ENCODE measurements at regions not wholly inside any gene's neighbourhood (a gene's known extent, or its start where the extent isn't known, plus 50 kb on each side); places are given as distances from the start of the nearest gene placed in this dataset.
A peak's percentile ranks its signal among the peaks of the same experiment; 100 is the strongest.

DNA sequence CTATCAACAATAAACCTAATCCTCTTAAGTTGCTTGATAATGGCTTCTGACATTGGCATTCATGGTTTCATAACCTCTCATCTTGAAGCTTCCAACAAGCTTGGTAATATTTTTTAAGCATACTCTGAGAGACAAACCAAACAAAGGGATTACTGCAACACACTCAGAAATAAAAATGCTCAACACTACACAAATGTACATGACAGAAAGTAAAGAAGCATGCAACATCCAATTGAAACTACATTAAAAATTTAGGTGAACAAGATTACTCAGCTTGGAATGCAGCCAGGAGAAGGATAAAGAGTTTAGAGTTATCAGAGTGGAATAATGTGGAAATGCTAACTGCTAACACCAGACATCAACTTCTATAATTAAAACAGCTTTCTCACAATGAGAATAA, 1136.6 kb upstream of the PABPC4L start:
- no peak for FAIRE-seq
- DNase-seq (ENCODE audit: low spot score) = no peak

DNA sequence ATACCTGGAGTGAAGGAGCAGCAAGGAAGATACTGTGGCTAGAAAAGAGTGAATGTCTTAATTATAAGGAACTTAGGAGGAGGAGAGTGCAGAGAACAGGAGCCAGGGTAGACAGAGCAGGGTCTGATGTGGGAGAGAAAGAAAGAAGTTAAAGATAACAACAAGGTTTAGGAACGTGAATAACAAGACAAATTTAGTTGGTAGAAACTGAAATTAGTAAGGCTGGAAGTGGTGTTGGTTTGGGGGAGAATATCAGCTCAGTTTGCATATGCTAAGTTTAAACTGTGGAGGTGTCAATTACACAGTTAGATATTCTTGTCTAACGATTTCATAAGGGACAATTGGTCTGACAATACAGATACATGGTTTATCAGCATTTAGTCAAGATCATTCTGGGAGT, 1123.7 kb upstream of the PABPC4L start:
- DNase-seq (ENCODE audit: low spot score) (no peak), FAIRE-seq (no peak)

DNA sequence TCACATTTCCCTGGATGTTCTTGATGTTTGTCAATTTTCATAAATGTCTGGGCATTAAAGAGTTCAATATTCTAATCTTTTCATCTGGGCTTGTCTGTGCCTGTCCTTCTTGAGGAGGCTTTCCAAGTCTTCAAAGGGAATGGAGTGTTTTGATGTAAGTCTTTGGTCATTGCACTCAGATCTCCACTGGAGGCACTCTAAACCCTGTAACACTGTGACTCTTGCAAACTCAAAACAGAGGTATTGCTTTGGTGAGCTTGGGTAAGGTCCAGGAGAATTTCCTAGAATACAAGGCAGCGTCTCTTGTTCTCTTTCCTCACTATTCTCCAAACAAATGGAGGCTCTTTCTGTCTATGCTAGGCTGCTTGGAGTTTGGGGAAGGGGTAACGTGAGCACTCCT, 1118.1 kb upstream of the PABPC4L start:
- DNase-seq (ENCODE audit: low spot score) (no peak), FAIRE-seq (no peak)

DNA sequence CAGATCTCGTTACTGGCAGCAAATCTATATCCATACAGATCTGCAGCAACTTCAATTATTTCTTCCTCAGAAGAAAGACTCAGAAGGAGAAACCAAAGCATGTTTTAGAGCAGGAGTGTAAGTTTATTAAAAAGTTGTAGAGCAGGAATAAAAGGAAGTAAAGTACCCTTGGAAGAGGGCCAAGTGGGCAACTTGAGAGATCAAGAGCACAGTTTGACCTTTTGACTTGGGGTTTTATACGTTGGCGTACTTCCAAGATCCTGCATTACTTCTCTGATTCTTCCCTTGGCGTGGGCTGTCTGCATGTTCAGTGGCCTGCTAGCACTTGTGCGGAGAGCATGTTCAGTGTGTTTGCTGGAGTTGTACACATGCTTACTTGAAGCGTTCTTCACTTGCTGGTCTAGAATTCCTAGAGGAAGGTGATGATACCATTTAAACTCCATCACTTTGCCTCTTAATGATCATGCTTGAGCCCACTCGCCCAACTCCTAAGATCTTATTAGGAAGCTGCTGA, 1114.7 kb upstream of the PABPC4L start:
- no peak for DNase-seq (ENCODE audit: low spot score)
- no peak for FAIRE-seq

DNA sequence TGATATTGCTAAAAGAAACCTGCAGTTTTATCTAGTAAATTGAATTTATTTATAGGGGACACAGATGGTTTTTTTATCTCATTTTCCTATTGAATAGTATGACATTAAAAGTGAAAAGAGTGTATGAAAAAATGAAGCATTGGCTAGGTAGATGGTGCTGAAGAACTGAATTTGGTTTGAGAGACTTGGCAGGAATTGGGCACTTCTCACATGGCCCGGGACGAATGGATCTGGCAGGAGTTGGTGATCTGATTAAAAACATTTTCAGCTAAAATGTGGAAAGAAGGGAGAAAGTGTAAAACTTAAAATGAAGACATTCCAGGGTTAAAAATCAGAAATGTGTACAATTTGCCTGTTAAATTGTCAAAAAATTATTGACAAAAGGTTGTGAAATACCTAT, 1088.5 kb upstream of the PABPC4L start:
- FAIRE-seq = no peak
- no peak for DNase-seq (ENCODE audit: low spot score)

DNA sequence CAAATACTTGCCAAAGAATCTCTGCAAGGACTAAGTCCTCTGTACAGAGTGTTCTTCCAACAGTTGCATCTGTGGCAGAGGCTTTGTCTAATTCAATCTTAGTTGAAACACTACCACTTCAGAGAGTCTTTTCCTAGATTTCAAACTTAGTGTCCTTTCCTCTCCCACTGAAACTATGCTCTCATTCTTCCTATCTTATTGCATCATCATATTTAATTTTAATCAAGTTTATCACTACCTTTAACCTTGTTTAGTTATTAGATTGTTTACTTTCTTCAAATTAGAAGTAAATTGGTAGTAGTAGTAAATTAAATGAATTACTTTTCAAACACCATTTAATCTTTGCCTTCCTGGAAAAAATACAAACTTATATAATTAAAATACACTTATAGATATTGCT, 1082.3 kb upstream of the PABPC4L start:
- no peak for FAIRE-seq
- no peak for DNase-seq (ENCODE audit: low spot score)

DNA sequence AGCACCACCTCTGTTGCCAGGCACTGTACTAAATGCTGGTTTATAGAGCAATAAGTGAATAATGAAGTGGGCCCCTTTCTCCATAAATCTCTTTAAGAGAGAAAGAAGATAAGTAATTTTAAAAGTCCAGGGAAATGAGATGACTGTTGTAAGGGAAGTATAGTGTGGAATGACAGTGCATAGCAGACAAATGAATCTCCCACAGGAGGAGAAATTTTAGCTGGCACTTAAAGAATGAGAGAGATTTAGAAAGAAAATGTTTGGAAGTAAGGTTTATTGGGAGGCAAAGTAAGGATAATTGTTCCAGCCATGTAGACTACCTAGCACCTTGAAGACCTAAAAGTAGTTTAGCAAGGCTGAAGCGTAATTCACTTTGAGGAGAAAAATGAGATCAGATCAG, 1081.1 kb upstream of the PABPC4L start:
- FAIRE-seq = no peak
- DNase-seq (ENCODE audit: low spot score) = no peak

DNA sequence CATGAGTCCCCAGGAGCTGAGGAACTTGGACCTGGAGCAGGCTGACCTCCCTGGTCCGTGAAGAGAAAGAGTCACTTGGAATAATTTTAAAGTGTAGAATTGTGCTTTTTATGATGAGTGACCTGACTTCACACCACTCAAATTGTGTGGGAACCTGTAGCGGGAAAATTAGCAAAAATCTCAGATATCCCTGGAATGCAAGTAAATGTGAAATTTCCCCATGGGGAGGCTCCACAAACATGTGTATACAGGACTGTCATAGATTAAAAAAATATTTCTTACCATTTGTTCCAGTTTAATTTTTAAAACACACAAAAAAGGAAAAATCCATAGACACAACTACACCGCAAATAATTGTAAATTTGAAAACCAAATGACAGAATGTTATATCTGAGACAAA, 1079.6 kb upstream of the PABPC4L start:
- FAIRE-seq (no peak), DNase-seq (ENCODE audit: low spot score) (no peak)

DNA sequence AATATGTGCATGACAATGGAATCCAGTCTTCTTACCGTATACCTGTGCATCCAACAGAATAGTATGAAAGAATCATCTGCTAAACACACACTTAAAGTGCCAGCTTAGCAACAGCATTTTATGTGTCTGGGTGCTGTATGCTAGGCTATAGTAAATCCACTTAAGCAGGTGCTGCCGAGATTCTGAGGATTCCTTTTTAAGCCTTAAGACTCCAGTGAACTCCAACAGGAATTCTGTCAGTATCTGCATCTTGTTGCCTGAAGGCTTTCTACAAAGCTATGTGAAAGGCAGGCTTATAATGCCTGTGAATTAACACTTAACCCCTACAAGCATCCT, 1076.4 kb upstream of the PABPC4L start:
- no peak for DNase-seq (ENCODE audit: low spot score)
- FAIRE-seq = no peak

DNA sequence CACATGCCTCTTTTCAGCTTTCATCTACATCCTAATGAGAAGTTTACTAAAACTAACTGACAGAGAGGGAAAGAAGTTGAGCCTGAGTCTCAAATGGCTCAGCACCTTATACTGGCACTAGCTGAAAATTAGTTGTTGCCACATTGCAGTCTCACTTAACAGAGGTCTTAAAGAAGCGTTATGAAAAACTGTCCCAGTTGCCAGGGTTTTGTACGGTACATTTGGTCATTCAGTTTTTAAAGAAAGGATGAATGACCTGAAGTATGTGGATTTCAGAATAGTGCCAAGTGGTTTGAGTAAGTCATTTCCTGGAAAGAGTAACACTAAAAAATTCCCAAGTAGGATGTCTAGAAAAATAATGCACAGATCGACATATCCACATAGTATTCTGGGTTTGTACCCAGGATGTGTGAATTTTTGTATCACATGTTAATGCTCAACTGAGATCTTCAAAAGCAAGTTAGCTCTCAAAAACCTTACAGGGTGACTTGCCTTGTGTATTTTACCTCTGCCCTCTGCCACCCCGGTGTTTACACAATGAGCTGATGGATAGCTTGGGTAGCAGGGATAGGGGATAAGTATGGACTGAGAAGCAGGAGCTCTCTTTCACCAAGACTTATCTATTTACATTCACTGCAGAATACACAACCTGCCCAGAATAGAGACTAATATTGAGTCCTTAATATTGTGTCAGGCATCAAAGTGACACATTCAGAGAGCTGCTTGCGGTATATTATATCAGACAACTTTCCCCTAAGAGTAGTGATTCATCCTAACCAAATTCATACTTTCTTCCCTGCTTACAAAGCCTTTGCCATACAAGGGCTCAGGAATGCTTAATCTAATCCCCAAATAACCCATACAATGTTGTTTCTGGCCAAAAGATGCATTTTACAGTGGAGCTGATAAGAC, 1075.7 kb upstream of the PABPC4L start:
- DNase-seq (ENCODE audit: low spot score) (peak; percentile 8), FAIRE-seq (no peak)

DNA sequence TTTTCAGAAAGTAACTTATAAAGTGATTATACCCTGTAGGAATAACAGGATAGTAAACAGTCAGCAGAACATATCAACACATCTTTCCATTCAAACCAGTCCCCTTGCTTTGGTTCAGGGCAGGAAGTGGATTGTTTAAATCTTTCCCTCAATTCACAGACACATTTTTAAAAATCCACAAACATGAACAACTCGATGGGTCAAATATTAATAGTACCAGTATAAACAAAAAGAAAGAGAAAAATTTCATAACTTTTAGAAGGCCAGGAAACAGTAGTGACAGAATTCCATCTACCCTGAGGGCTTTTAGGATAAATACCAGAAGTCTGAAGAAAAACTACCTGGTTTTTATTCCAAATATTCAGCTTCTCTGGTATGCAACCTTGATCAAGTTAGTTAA, 1072.8 kb upstream of the PABPC4L start:
- no peak for FAIRE-seq

DNA sequence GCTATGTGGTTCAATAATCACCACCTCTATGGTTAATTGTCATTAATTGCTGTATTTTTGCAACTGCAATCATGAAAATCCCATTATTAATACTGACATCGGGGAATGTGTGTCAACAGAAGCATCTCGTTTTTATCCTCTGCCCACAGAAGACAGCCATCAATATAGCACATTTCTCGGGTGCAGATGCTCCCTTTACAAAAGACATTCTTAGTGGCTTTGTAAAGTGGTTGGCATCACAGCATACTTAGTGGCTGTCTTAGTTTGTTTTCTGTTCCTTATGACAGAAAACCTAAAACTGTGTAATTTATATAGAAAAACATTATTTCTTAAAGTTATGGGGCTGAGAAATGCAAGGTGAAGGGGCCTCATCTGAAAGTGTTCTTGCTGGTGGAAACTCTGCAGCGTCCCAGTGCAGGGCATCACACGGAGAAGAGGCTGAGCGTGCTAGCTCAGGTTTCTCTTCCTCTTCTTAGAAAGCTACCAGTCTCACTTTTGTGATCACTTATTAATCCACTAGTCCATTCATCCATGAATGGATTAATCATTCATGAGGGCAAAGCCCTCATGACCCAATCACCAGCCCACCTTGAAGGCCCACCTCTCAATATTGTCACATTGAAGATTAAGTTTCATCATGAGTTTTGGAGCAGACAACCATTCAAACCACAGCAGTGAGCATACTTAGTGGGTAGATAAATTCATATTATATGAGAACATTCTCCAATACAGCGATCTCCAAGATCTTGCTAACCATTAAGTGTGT, 1067.7 kb upstream of the PABPC4L start:
- FAIRE-seq (no peak), DNase-seq (ENCODE audit: low spot score) (no peak)

More for the DNA sequence above, 1072.8 kb upstream of the PABPC4L start:
- DNase-seq (ENCODE audit: low spot score) = no peak

DNA sequence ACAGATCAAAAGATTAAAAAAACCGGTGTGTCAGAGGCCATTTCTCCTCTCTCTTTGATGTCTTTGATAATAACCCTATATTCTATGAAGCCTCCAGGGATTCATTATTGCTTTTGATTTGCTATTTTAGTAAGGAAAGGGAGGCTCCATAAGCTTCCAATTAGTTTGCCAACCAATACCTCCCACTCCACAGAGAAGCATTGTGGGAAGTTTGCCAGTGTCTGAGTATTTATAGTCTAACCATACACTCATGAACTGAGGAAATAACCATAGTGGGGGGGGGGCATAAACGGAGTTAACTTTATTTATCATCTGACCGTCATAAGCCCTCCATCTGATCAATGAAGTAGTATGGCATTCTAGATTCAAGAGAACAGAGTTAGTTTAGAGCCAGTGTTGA, 1066.8 kb upstream of the PABPC4L start:
- no peak for FAIRE-seq
- no peak for DNase-seq (ENCODE audit: low spot score)

DNA sequence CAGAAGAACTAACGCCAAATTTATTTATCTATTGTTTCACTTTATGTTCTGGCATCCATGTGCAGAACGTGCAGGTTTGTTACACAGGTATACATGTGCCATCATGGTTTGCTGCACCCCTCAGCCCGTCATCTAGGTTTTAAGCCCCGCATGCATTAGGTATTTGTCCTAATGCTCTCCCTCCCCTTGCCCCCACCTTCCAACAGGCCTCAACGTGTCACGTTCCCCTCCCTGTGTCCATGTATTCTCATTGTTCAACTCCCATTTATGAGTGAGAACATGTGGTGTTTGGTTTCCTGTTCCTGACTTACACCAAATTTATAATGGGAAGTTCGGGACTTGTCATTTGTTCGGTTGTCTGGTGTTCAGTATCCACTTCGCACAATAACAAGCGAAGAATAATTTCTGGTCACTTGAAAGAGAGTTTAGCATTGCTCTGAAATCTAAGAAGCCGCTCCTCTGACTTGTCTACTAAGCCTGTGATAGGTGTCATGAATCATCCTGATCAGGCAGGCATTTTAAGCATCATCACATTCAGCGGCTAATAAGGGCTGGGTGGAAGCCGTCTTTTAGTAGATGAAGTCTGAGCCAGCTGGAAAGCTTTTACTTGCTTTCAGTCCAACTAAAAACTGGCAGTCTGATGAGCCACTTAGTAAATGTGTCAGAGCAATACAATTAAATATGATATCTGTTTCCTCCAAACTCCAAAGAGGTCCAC, 1065.7 kb upstream of the PABPC4L start:
- FAIRE-seq = no peak
- DNase-seq (ENCODE audit: low spot score) = no peak

DNA sequence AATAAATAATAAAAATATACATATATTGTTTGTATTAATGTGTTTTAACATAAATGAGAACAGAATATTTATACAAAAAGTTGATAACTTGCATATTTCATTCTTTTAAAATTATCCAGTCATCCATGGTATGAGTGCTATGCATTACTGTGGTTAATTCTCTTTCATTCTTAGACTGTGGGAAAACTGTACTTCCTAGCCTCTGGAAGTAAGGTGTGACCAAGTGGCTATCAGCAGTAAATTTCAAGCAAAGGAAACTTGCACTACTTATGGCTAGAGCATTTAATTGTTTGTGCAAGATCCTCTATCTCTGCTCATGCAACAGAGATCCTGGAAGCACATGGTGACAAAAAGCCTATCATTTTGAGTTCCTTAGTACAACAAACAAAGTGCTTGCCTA, 1054.5 kb upstream of the PABPC4L start:
- DNase-seq (ENCODE audit: low spot score) (no peak), FAIRE-seq (peak; percentile 73)

DNA sequence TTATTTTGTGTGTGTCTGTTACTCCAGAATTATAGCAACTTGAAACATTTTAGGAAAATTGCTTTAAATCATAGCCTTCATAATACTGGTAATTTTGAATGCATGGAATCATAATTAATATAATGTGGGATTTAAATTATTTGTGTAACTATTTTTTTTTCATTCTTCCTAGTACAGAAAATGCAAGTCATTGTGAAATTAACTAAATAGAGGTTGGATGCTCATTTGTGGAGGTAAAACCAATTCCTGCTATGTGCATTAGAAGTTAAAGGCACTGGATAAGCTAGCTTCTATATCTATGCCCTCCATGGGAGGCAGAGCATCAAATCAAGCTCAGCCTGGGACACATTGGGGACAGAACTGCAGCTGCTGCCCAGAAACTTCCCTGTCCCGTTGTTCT, 1048.5 kb upstream of the PABPC4L start:
- DNase-seq (ENCODE audit: low spot score) (no peak), FAIRE-seq (no peak)

DNA sequence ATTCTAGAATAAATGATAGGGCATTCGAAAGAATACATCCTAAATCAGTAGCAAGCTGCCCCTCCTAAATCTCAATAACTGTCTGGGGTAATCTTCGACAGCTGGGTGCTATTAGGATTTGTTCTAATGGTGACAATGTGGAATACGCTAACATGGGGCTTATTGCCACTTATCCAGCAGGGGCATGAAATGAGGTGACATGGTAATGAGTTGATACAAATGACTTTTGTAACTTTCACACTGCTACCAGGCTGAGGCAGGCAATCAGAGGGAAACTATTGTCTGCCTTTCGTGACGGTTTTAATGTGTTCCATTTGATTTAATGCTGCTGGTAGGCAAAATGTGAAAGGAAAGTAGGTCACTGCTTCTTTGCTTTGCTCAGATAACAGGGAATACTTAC, 1047.4 kb upstream of the PABPC4L start:
- FAIRE-seq = no peak
- no peak for DNase-seq (ENCODE audit: low spot score)

DNA sequence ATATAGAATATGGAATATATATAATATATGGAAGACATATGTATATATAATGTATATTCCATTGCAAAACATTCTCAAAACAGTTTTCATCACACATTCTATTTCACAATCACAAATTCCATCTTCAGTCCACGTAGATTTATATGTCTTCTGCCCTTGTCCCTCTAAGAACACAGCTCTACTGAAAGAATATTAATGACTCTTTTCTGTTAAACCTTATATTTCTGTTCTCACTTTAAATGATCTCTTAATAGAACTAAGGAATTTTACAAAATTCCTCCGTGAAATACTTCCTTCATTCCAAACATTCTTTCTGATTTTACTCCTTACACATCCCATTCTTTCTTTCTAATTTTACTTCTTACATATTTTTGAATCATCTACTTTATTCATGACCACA, 1043.1 kb upstream of the PABPC4L start:
- DNase-seq (ENCODE audit: low spot score) (no peak), FAIRE-seq (no peak)

DNA sequence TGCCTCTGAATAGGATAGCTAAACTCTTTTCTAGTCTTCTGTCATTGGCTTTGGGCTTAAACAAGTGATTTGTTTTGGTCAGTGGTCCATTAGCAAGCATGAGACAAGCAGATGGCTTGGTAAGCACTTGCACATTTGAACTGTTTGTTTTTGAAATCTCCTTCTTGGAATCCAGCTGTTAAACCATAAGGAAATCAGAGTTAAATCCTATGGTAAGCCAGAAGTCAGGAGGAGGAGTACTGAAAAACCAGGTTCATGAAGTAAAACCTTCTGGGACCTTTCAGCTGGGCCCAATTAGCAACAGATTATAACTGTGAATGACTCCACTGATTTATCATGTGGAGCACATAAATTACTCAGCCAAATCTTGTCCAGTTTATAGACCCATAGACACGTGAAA, 1042.5 kb upstream of the PABPC4L start:
- DNase-seq (ENCODE audit: low spot score) (no peak), FAIRE-seq (no peak)

DNA sequence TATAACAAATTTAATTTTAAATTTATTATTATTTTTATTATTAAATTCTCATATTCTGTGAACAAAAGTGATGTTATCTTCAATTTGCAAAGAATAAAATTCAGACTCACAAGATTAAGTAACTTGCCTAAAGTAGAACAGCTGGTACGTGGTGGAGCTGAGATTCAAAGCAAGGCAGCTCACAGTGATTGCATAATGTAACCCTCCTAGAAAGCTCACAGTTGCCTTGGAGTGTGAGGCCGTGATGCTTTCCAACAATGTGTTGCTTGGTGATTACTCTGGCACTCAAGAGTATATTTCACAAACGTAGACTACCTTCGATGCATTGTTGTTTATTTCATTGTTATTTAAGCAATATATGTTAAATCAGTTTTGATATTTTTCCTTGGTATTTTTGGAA, 1039.2 kb upstream of the PABPC4L start:
- FAIRE-seq = no peak
- no peak for DNase-seq (ENCODE audit: low spot score)

DNA sequence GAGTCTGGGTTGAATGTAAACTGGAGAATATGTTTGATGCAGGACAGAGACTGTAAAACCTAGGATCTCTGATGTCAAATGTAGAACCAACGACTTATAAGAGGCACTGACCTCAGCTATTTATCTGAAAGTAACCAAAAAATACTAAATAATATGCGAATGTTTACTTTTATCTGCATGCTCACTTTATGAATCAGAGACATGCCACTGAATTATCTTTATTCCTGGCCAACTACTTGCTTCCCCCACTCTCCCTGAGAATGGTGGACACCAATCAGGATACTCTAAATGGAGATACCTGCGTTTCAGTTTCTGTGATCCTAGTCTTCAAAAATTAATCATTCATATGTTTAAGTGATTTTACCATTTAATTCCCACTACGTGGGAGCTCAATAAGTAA, 1038.4 kb upstream of the PABPC4L start:
- DNase-seq (ENCODE audit: low spot score) (no peak), FAIRE-seq (no peak)

DNA sequence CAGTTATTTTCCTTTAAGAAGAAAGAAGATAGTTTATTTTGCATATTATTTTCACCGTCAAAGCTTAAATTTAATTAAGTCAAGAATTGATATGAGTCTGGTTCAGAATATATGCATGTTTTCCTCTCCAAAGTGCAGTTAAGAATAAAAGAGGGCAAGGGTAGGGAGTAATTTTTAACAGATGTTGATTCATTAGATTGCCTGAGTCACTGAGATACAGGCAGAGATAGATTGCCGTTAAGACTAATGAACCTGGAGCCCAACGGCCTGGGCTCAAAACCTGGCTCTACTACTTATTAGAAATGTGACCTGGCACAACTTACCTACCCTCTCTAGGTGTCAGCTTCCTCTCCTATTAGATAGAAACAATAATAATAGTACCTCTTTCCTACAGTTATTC, 1037.4 kb upstream of the PABPC4L start:
- FAIRE-seq (no peak), DNase-seq (ENCODE audit: low spot score) (no peak)
